ENCODE measurements at regions not wholly inside any gene's neighbourhood (a gene's known extent, or its start where the extent isn't known, plus 50 kb on each side); places are given as distances from the start of the nearest gene placed in this dataset.

DNA sequence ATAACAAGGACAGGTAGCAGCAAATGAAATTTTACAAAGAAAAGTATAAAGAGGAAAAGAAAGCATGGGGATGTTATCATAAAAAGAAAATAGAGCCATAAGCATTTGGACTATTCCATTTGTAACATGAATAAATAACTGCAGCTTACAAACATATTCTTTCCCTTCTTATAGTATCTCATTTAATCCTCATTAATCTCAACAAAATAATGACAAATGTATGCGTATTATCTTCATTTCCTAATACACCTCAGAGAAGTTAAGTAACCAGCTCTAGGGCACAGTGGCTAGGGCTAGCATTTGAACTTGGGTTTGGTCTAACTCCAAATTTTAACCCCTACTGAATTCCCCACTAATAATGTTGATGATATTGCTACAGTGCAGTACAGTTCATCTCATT lies 175.5 kb upstream of the POU5F2 start:
- FAIRE-seq (no peak), DNase-seq (ENCODE audit: insufficient read length, low spot score) (no peak)
- TF ChIP-seq, protein P1, sequence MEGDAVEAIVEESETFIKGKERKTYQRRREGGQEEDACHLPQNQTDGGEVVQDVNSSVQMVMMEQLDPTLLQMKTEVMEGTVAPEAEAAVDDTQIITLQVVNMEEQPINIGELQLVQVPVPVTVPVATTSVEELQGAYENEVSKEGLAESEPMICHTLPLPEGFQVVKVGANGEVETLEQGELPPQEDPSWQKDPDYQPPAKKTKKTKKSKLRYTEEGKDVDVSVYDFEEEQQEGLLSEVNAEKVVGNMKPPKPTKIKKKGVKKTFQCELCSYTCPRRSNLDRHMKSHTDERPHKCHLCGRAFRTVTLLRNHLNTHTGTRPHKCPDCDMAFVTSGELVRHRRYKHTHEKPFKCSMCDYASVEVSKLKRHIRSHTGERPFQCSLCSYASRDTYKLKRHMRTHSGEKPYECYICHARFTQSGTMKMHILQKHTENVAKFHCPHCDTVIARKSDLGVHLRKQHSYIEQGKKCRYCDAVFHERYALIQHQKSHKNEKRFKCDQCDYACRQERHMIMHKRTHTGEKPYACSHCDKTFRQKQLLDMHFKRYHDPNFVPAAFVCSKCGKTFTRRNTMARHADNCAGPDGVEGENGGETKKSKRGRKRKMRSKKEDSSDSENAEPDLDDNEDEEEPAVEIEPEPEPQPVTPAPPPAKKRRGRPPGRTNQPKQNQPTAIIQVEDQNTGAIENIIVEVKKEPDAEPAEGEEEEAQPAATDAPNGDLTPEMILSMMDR (IDR thresholded peaks at IDR 0.05; ENCODE audit: insufficient read depth, missing control alignments) = no peak

DNA sequence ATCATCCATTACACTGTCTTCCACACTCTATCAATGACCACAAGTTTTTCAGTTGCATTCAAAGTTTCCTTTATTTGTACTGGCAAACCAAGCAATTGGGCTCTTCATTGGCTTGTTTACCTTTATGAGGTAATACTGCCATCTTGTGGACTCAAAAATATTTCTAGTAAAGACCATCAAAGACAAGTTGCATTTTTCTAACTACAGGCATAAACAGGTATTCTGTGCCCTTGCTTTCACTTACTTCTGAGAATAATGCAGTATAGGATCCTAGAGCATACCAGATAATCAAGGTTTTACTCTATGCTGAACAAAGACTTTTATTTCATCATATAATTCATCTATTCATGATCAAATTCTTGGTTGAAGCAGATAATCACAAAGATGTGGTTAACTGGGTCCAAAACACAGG lies 173.7 kb upstream of the POU5F2 start:
- DNase-seq (ENCODE audit: insufficient read length, low spot score) = no peak
- FAIRE-seq = no peak
- TF ChIP-seq, protein P1 (IDR thresholded peaks at IDR 0.05; ENCODE audit: insufficient read depth, missing control alignments) = peak; percentile 23

DNA sequence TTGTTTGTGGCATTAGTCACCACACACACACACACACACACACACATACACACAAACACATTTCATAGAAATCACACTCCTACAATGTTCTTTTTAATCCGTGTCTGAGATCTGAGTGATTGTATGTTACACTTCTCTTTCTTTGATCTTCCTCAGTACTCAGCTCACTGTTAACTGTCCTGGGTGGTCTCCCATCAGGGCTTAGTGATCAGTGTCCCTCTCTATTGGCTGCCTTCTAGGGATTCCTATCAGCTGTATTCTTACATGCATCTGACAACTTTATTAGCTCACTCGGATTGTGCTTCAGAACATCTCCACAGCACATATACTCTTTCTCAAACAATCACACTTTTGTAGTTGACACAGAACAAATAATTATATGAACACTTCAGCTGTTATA lies 170.2 kb upstream of the POU5F2 start:
- FAIRE-seq = no peak
- TF ChIP-seq, protein P1 (IDR thresholded peaks at IDR 0.05; ENCODE audit: insufficient read depth, missing control alignments) = no peak
- no peak for DNase-seq (ENCODE audit: insufficient read length, low spot score)

DNA sequence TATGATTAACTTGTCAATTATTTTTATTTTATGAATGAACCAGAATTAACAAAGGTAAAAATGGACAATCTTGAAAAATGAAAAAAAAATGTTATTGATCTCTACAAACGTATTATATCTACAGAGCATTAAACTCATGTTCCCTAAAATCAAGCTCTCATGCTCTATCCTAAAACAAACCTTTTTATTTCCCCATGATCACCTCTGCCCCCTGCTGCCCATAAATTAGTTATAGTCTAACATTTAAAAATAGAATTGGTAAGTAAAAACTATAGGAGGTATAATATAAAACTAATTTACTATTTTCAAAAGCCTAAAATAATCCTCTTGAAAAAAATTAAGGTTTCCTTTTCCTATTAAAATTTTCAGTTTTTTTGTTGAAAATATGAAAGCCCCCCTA lies 168.0 kb upstream of the POU5F2 start:
- DNase-seq (ENCODE audit: insufficient read length, low spot score) (no peak), FAIRE-seq (no peak)
- TF ChIP-seq, protein P1 (IDR thresholded peaks at IDR 0.05; ENCODE audit: insufficient read depth, missing control alignments) = peak; percentile 31

DNA sequence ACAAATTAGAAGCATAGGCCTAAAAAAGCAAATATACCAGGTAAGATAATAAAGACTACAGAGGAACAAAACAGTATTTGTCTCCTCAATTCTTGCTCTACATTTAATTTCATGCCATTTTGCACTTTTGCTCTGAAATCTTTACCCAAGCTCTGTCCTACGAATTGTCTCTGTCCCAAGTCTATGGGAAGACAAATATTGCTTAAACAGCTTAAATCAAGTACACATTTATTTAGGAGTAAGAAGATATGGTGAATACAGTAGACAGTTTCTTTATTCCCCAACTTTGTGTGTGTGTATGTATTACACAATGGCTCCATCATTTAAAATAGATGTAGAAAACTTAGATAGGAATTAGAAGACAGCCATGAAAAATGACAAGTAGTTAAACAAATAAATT lies 163.5 kb upstream of the POU5F2 start:
- no peak for FAIRE-seq
- DNase-seq (ENCODE audit: insufficient read length, low spot score) = no peak
- TF ChIP-seq, protein P1 (IDR thresholded peaks at IDR 0.05; ENCODE audit: insufficient read depth, missing control alignments) = no peak

DNA sequence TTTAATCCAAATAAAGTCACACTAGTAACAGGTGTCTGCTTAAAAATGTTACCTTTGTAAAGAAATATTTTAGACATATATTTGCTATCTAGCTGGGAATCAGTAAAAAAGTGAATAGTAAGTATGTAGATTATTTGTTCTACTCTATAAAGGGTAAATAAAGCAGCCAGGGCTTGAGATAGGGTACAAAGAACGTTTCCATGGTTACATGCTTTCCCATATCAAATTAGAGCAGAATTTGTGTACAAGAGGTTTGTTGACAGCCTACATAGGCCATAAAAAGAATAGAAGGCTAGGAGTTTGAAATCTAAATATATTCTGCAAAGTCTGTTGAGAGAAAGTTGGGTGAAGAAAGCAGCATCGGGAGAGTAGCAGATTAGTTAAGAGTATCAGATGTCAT lies 160.9 kb upstream of the POU5F2 start:
- FAIRE-seq (no peak), DNase-seq (ENCODE audit: insufficient read length, low spot score) (no peak)
- TF ChIP-seq, protein P1 (IDR thresholded peaks at IDR 0.05; ENCODE audit: insufficient read depth, missing control alignments) = no peak

DNA sequence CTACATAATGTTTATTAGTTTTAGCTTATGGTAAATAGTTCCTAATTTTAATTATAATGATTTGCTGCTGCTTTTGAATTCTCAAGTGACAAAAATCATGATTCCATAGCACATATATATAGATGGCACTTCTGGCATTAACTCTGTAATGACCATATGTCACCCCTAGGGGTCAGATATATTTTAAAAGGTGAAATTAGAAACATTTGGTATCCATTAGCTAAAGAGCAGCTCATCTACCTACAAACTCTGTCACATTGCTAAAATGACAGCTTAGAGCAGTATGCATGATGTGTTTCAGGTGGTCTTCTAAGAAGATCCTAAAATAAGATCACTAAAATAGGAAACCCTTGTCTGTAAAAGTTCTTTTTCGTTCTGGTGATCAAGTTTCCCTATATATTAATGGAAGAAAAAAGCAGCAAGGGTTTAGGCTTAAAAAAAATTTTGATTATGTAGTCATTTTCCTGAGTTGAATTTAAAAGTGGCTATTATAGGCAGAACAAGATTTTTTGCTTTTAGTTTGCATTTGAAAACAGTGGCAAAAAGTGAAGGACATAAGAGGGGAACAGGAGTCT lies 157.7 kb upstream of the POU5F2 start:
- no peak for DNase-seq (ENCODE audit: insufficient read length, low spot score)
- FAIRE-seq = peak; percentile 21
- TF ChIP-seq, protein P1 (IDR thresholded peaks at IDR 0.05; ENCODE audit: insufficient read depth, missing control alignments) = peak; percentile 33

Measured in D721Med (cell line).